D721Med (cell line): ENCODE measurements at regions not wholly inside any gene's neighbourhood (a gene's known extent, or its start where the extent isn't known, plus 50 kb on each side); places are given as distances from the start of the nearest gene placed in this dataset.
"Not testable (repeated sequence)": the region's sequence is repeated elsewhere in the genome, so short reads cannot be mapped to it uniquely, and the experiment has no call there.

Source experiments
- DNase-seq: peaks from one replicate; pipeline ENCODE4 v3.0.0; 2011; ENCODE audit warnings: low spot score; ENCODE audit not compliant: insufficient read length
- FAIRE-seq: peaks from 2 replicates; lab custom pipeline; 2011; peaks lifted over from hg19 to GRCh38; lab: Jason Lieb, UNC
- TF ChIP-seq, protein P1 (sequence below): IDR thresholded peaks from 2 replicates; pipeline ENCODE4 v1.5.1; 2012; ENCODE audit warnings: mild to moderate bottlenecking, control low read depth; ENCODE audit not compliant: insufficient read depth; ENCODE audit errors: missing control alignments

DNA sequence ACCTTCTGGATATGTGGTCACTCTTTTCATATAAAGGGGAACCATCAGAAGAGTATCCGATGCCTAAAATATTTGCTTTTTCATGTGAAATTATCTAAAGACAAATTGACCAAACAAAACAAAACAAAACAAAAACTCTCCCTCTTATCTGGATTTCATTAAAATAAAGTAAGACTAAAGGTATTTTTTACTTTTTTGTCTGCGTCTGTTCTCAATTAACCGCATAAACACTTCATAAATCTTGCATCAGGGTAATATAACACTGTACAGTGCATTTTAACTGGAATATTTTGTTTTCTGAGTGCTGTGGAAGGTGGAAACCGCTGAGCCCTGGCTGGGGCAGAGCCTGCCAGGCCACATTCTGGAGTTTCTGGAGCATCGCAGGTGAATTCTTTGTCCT, 234.1 kb upstream of the ZFP64 start:
- TF ChIP-seq, protein P1, sequence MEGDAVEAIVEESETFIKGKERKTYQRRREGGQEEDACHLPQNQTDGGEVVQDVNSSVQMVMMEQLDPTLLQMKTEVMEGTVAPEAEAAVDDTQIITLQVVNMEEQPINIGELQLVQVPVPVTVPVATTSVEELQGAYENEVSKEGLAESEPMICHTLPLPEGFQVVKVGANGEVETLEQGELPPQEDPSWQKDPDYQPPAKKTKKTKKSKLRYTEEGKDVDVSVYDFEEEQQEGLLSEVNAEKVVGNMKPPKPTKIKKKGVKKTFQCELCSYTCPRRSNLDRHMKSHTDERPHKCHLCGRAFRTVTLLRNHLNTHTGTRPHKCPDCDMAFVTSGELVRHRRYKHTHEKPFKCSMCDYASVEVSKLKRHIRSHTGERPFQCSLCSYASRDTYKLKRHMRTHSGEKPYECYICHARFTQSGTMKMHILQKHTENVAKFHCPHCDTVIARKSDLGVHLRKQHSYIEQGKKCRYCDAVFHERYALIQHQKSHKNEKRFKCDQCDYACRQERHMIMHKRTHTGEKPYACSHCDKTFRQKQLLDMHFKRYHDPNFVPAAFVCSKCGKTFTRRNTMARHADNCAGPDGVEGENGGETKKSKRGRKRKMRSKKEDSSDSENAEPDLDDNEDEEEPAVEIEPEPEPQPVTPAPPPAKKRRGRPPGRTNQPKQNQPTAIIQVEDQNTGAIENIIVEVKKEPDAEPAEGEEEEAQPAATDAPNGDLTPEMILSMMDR, result no peak
- DNase-seq (no peak), FAIRE-seq (no peak)

DNA sequence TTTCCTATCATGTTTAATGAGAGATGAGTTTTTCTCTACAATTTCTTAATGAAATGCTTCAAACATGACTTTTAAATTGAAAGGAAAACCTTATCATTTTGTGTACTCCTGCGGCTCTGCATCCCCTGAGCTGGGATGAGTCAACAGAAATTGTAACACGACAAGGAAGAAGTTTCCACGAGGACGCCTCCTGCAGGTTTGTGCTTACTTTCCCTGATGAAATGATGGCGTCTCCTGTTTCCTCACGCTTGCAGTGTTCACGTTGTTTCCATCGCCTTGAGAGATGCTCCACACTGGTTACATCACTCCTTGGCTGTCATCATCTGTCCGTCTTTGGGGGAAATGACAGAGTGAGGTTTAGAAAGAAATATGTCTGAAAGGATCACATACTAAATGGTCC, 233.7 kb upstream of the ZFP64 start:
- FAIRE-seq (no peak), DNase-seq (no peak)
- TF ChIP-seq, protein P1, result no peak

DNA sequence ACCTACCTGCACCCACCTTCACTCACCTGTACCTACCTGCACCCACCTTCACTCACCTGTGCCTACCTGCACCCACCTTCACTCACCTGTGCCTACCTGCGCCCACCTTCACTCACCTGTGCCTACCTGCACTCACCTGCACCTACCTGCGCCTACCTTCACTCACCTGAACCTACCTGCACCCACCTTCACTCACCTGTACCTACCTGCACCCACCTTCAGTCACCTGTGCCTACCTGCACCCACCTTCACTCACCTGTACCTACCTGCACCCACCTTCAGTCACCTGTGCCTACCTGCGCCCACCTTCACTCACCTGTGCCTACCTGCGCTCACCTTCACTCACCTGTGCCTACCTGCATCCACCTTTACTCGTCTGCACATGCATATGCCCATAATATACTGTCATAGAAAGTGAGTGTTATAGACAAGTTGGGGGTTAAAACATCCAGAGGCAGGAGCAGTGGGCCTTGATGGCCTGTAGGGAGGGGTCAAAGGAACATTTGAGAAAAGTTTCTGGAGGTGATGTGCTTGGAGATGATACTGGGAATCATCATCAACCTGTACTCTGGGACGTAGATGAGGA, 232.9 kb upstream of the ZFP64 start:
- not testable (repeated sequence) for FAIRE-seq, DNase-seq

DNA sequence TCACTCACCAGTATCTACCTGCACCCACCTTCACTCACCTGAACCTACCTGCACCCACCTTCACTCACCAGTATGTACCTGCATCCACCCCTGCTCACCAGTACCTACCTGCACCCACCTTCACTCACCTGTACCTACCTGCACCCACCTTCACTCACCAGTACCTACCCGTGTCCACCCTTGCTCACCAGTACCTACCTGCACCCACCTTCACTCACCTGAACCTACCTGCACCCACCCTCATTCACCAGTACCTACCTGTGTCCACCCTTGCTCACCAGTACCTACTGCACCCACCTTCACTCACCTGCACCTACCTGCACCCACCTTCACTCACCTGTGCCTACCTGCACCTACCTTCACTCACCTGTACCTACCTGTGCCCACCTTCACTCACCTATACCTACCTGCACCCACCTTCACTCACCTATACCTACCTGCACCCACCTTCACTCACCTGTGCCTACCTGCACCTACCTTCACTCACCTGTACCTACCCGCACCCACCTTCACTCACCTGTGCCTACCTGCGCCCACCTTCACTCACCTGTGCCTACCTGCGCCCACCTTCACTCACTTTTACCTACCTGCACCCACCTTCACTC, 232.1 kb upstream of the ZFP64 start:
- not testable (repeated sequence) for DNase-seq, FAIRE-seq
- TF ChIP-seq, protein P1, result peak; percentile 2

DNA sequence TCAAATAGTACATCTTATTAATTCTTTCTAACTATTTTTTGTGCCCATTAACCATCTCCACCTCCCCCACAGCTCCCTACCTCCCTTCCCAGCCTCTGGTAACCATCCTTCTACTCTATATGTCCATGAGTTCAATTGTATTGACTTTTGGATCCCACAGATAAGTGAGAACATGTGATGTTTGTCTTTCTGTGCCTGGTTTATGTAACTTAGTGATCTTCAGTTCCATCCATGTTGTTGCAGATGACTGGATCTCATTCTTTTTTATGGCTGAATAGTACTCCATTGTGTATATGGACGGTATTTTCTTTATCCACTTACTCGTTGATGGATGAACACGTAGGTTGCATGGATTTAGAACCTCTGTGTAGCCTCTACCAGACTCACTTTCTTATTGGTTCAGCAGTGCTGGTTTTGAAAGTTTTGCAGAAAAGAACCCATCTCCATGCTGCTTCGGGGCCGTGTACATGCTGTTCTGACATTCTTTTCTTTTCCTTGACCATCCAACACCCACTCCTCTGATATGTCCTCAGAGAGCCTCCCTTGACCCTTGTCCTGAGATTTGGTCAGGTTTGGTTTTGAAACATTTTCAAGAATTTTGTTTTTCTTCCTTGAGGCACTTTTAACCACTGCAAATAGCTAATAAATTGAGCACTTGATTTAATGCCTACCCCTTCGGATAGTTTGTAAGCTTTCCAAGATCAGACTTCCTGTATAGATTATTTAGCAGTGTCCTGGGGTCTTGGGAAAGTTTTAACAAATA, 231.2 kb upstream of the ZFP64 start:
- FAIRE-seq, result no peak
- TF ChIP-seq, protein P1, result no peak
- no peak for DNase-seq

DNA sequence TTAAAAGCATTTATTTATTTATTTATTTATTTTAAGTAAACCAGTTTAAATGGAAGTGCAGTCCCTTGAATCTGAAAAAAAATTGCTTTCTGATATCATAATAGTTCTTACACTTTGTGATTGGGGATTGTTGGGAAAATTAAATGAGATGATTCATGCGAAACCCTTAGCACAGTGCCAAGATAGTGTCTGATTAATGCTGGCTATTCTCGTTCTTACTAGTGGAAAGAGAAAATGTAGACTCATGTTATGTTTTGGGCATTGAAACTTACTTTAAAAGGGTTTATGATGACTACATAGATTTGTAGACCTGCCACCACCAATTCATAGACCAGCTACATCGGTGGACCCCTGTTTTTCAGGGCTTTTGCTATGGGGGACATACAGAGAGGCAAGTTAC, 229.2 kb upstream of the ZFP64 start:
- TF ChIP-seq, protein P1, result no peak
- no peak for DNase-seq
- no peak for FAIRE-seq

DNA sequence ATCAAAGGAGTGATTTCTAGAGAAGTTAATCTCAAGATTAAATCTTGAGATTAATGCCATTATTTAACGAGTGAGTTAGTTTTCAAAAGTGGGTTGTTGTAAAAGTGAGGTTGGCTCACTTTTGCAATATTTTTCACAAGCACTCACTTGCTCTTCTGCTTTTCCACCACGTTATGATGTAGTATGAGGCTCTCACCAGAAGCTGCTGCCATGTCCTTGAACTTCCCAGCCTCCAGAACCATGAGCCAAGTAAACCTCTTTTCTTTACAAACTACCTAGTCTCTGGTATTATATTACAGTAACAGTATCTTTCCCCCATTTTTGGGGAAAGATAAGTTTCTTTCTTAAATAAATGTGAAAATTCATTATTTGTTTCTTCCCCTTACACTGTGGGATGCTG, 227.6 kb upstream of the ZFP64 start:
- TF ChIP-seq, protein P1, result no peak
- FAIRE-seq (no peak), DNase-seq (no peak)
